ENCODE measurements at regions not wholly inside any gene's neighbourhood (a gene's known extent, or its start where the extent isn't known, plus 50 kb on each side); places are given as distances from the start of the nearest gene placed in this dataset.

DNA sequence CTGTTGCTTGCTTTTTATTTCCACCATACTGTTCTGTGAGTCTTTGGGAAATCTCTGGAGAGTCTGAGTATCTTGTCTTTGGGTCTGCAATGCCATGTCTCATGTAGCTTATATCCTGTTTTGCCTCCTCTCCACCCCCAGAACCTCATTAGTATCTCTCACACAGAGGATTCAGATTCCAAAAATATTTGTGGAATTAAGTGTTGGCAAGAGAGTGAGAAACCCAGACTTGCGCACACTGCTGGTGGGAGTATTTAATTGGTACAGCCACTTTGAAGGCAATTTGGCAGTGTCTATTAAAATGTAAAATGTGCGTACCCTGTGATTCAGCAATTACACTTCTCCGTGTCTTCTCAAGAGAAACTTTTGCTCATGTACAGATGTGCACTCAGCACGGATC is 68.6 kb downstream of the ZNF621 start:
- DNase-seq = no peak

DNA sequence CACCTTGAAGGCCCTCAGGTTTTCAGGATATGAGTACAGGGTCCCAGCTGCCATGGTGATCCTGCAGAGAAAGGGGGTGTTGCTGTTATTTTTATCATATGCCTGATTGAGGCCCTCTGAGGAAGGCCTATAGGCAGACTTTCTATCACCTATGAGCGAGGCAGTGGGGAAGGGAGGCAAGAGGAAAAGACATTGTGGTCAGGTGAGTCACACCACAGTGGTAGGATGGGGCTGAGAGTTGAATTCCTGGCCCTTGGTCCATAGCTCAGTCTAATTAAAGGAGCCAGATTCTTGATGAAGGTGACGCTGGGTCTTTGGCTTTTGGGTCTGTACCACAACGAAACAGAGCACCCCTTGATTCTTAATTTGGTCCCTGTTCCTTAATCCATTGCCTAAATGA is 72.7 kb downstream of the ZNF621 start:
- DNase-seq = no peak

DNA sequence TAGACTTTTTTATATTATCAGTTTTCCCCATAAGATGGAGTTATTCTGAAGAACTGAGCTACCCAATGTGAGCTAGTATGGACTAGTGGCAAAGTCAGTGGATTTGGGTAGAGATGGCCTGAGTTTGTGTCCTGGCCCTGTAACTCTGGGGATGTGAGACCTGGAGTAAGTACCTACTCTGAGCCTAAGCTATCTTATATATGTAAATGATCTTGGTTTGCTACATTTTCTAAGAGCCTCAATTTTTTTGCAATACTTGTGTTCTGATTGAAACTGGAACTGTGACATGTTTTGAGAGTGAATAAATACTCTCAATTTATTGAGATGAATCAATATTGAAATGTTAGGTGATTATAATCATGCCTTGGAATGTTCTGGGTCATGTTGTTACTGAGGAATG is 73.6 kb downstream of the ZNF621 start:
- DNase-seq = no peak

DNA sequence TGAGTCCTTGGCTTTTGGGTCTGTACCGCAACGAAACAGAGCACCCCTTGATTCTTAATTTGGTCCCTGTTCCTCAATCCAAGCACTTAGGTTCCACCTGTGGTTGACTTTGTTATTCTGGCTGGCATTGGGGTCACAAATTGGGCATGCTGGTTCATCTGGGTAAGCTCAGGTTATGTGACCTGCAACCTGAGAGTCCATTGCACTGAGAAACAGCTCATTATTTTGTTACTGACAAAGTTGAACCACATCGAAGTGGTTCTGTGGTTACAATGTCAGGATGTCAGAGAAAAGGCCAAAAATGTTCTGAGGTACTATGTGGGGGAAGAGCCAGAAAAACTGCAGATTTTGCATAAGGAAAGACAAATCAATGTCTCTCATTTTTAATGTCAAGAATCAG is 74.2 kb downstream of the ZNF621 start:
- DNase-seq = no peak

DNA sequence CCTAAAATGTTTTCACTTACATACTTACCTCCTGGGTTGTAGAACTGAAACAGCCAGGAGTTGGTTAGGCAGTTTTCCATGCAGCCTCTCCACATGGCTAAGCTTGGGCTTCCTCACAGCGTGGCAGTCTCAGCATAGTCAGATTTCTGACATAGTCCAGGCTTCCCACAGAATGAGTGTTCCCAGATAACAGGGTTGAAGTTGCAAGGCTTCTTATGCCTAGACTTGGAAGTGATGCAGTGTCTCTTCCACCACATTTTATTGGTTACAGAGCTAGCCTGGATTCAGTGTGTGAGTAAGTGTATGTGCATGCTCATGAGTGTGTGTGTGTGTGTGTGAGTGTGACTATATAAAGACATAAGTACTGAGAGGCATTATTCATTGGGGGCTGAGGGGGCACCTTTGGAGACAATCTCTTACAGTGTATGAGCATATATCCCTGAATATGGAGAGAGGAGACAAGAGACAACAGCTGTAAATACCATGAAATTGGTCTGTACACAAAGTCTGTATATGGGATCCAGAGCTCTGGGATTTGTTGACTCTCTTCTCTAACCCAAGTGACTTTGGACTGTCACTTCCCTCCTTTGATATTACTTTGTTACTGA is 78.1 kb downstream of the ZNF621 start:
- no peak for DNase-seq

DNA sequence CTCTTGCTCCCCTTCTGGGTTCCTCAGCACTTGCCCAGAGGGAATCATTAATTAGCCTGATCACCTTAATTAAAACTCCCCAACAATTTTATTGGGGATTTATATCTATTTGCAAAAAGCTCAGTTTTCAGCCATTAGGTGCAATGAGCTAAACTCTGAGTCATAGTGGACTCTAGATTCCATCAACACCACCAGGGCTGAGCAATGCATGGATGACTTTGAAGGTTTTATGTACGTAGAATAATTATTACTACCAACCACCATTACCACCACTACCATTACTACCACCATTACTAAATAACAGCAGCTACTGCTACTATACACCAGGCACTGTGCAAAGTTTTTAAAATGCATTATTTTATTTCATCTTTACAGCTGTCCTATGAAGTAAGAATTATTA is 81.2 kb downstream of the ZNF621 start:
- DNase-seq = no peak

DNA sequence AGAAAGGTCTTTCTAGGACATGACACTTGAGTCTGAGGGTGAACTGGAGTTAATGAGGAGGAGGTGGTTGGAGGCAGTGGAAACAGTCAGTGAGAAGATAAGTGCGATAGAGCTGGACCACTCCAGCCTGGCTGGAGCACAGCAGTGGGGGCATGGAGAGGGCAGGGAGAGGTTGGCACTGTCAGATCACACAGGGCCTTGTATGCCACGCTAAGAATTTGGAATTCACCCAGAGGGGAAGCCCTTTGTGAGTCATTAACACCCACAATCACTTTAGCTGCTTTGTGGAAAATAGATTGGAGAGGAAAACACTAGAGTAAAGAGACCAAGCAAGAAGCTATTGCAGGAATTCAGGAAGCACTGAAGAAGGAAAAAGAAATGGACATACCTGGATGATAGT is 83.3 kb downstream of the ZNF621 start:
- DNase-seq = no peak

DNA sequence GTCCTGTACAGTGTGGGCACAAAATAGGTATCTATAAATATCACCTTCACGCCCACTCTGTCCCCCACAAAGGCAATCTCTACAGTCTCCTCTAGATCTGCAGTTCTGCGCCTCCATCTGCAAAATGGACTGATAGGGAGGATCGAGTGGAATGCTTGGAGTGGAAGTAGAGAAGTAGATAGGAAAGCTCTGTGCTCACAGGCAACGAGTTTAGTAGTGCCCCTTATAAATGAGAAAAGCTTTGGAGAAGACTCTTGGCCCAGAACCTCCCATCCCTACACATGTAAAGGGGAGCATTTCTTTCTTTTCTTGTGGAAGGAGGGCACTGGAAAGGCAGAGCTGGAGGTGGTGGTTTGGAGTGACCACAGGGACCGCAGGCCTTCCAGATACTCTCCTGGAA is 88.5 kb downstream of the ZNF621 start:
- DNase-seq = no peak

DNA sequence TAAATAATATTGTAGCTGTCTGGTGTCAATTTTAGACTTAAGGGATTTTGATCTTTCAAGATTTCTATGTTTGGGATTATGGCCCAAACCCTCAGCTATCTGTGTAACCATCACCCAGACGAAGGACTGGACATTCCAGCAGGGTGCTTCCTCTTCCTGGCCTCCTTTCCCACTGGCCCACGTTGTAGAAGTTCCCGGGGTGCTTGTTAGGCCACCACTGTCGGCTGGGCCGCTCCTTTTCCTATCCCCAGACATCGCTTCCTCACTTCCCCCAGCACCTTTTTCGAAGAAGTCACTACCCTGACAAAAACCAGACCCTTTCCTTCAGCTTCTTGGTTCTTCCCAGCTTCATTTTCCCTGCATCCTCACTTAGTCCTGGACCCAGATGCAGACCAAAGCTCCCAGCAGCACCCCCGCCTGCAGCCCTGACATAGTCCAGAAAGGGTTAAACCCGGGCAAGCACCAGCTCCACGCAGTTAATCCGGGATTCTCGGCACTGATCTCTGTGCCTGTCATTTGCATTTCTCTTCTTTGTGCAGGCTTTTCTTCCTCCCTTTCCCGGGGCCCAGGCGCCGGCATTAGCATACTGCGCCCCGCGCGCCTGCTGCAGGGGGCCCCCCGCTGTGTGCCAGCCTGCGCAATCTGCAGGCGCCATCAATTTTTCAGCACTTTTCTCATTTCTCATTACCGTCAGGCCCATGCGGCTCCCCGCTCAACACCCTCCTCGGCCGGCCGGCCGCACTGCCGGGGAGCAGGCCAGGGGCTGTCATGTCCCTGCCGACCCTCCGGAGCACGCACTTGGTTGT is 90.6 kb downstream of the ZNF621 start:
- no peak for DNase-seq

DNA sequence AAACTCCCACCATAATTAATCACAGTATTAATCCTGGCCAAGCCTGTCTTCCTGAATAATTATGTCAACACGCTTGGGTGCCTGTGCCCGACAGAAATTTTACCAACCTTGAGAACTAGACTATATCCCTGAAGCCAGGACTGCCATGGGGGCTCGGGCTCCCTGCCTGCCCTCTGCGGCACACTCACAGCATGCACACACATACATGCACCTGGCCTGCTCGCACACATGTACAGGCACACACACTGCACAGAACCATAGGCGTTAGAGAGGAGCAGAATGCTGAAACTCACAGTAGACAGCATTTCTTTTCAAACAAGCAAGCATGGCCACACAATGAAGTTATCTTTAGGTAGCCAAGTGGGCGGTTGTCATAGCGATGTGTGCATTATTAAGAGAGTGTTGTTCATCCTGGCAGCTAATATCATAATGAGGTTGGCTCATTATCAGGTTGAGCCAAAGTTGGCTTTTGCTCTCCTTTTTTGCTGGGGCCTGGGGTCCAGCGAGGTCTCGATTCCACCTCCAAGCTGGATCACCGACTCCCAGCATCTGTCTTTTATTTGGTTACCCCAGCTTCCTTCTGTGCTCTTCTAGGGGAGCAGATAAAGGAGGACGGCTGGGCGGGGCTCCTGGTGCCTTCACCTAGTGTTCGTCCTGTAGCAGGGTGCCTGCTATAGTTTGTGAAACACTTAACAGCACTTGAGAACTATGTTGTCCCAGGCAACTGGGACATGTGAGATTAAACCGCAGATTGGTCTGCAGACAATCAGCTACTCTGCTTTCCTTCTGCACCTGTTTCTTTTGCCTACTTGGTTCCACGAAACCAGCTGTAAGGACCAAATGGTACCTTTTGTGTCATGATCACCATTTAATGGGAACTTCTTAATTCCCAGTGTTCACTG is 91.4 kb downstream of the ZNF621 start:
- no peak for DNase-seq

DNA sequence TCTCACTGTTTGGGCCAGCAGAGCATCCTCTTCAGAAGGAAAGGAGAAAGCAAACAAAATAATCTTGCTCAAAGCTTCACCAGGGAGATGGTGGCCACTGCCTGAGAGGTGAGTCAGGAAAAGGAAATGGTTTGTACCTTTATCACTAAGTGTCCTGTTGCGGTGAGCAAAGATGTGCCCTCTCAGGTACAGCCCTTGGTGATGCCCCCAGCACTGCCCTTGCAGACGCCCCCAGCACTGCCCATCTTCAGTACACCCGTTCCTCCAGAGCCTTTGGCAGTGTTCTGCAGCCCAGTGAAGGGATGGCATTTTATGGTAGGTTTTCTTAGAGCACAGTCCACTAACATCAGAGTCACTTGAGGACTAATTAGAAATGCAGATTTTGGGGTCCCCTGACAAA is 92.3 kb downstream of the ZNF621 start:
- DNase-seq = no peak

DNA sequence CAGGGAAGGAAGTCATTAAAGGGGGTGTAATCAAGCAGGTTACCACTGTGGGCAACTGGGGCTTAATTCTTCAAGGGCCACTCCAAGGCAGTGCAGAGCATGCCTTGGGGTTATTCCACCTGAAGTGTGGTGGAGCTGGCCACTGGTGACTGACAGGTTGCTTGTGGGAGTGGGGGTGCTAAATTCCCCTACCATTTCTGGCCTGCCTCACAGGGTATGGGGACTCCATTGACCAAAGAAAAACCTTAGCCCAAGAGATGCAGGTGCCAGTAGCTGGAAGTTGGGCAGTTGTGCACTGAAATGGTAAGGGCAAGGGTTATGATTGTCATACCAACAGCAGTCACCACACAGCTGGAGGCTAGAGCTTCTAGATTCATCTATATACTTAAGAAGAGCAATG is 93.4 kb downstream of the ZNF621 start:
- no peak for DNase-seq

DNA sequence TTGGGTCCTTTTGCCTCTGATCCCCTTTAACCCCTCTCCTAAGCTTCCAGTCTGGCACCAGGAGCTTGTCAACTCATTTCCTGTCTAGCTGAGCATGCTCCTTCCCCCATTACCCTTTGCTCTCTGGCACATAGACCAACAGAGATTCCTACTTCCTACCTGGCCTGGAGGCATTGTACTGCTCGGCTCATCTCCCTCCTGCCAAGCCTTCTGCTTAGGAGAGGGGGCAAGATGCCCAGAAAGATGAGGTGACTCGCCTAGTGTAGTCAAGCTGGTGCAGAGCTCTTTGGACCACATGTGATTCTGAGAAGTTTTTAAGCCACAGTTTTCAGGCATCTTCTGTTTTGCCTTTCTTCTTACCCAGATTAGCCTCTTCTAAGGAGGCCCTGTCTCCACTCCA is 95.4 kb downstream of the ZNF621 start:
- DNase-seq = no peak

DNA sequence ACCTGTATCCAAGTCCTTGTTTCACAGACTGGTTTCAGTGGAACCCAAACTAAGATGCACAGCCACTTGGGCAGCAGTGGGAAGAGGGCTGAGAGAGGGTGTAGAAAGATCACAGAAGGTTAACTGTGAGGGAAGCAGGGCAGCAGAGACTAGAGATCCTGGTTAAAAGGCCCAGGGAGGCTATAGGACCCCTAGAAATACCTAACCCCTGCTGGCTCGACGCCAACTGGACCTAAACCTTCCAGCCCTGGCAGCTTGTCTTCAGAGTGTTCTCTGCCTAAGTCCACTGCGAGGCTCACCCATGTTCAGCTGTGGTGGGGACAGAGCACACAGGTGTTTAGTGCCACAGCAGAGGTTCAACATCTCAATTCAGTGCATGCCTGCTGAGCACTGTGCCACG is 96.5 kb downstream of the ZNF621 start:
- no peak for DNase-seq

DNA sequence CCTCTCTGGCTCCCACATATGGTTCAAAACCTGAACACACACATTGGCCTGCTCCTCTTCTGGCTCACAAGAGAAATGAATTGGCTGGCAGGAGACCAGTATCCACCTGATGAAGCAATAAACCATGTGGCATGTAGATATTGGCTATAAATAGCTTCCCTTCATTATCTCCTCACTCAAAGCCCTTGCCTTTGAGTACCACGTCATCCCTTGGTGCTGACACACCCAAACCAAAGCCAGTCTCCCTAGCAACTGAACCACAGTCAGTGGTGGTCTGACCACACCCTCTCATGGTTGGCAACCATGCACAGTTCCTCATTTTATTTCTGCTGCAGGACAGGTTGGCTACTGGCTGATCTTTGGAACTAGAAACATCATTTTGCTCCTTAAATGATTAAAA is 98.8 kb downstream of the ZNF621 start:
- DNase-seq = no peak

DNA sequence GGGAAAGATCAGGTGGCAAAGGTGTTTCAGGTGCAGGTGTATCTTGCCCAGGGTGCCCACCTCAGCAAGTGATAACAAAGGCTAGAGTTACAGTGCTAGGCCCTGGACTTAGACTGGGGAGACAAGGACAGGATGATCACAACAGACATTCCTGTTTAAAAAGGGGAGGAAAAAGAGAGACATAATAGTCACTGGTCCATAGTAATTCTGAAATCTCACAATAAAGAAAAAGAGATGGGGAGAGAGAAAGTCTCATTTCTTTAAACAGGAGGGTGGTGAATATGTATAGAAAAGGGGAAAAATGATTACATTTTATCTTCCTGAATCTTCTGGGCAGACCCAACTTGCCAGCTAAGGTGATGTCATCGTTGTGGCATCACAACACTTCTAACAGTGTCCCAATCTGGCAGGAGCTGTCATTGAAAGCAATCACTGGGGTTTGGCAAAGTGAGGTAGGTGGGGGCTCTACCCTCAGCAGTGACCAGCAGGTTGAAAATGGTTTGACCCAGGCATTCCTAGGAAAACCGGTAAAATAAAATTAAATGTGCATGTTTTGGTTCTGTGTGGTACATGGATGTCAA is 99.5 kb downstream of the ZNF621 start:
- no peak for DNase-seq

DNA sequence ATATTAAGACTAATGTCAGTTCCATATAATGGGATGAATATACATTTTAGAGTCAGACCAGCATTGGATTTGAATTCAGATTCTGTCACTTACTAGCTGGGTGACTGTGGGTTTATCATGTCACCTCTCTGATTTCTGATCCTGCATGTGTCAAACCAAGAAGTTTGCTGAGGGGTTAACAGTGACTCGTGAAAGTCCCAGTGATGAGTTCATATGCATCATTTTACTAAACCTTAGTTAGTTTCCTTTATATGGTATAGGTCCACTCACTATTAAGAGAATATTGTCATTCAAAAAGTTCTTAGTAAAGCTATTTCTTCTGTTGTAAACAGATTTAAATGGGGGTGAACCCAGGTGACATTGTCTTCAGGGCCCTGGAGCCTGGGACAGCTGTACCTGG is 102.3 kb downstream of the ZNF621 start:
- no peak for DNase-seq

DNA sequence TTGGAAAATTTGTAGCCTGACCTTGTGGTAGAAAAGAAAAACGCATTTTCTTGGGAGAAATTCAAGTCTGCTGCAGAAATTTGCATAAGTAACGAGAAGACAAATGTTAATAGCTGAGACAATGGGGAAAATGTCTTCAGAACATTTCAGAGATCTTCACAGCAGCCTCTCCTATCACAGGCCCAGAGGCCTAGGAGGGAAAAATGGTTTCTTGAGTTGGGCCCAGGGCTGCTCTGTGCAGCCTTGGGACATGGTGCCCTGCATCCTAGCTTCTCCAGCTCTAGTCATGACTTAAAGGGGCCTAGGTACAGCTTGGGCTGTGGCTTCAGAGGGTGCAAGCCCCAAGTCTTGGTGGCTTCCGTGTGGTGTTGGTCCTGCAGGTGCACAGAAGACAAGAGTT is 104.2 kb downstream of the ZNF621 start:
- no peak for DNase-seq

DNA sequence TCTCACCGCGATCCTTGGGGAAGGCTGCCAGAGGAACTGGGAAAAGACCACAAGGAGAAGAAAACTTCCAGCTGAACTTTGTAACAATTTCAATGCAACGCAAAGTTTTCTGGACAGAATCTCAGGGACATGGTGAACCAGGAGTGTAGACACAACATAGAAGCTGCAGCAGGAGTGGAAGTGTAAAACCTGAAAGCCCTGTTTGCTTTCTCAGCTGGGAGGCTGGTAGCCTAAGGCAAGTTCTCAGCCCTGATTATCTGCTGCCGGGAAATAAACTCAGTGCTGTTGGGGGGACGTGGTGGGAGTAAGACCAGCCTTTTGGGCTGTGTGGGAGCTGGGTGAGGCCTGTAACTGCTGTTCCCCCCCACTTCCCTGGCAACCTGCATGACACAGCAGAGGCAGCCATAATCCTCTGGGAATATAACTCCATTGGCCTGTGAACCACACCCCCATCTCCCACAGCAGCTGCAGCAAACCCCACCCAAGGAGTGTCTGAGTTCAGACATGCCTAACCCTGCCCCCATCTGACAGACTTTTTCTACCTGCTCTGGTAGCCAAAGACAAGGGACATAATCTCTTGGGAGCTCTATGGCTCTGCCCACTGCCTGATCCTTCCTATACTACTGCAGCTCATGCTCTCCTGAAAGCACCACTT is 106.7 kb downstream of the ZNF621 start:
- no peak for DNase-seq

DNA sequence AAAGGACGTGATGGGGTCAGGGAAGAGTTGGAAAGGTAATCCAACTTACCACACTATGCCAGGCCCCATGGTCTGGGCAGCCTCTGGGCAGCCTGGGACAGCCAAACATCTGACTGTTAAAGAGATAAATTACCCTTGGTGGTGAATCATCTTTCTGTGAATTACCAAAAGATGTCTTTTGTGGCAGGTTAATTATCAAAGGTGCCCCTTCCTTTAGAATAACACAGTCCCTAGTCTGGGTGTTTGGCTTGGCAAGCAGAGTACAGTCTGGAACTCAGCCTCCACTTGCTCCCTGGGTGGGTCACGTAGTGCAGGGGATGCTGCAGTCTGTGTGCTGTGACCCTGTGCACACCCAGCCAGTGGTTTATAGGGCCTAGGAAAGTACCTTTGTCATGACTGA is 113.1 kb downstream of the ZNF621 start:
- DNase-seq = no peak

DNA sequence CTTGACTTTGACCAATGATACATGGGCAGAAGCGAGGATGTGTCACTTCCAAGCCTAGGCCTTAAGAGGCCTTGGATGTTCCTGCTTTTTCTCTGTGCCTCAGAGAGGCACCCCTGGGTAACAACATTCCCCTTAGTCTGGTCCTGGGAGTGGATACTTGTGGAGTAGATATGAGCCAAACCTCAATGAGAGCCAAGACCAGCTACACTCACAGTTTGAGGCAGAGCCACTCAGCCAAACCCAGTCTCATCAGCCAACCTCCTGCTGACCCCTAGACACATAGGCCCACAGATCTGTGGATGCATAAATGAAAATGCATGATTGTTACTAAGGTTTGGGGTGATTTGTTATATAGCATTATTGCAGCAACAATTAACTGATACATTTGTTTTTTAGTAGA is 114.2 kb downstream of the ZNF621 start:
- DNase-seq = no peak

DNA sequence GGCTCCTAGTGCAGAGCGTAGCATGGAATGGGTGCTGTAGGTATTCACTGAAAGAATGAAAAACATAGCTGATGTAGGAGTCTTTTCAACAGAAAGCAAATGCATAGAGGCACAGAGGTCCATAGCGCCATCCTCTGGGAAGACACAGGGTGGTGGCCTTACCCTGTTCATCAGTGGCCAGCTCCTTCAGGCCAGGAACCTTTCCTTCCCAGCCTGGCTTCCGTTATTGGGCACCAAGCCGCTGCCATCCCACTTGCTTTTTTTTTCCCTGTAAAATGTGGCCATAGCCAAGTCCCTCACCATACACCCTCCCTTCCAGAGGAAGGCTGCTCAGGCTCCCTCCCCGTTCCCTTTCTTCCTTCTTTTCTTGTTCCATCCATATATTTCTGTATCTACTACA is 118.1 kb downstream of the ZNF621 start:
- no peak for DNase-seq
